ENCODE measurements at regions not wholly inside any gene's neighbourhood (a gene's known extent, or its start where the extent isn't known, plus 50 kb on each side); places are given as distances from the start of the nearest gene placed in this dataset.
A peak's percentile ranks its signal among the peaks of the same experiment; 100 is the strongest.

- TF ChIP-seq EZH2 (IDR thresholded peaks at IDR 0.05; ENCODE audit: insufficient read depth, poor library complexity, severe bottlenecking) (no peak), EZH2phosphoT487 (IDR thresholded peaks at IDR 0.05; ENCODE audit: insufficient read depth, low read depth) (no peak)
- no peaks in the 10 kb centered on the region for H3K9me3 ChIP-seq (ENCODE audit: low read depth)
- H3K27me3 ChIP-seq (replicated peaks; ENCODE audit: insufficient read depth), result no peaks in the 10 kb centered on the region
- 0 out of 2 replicates have a peak, but pooled peaks cover 3% of the 10 kb centered on the region for H3F3A ChIP-seq (ENCODE audit: insufficient read depth)
- no peaks in the 10 kb centered on the region for H4K20me1 ChIP-seq (ENCODE audit: insufficient read depth)
- no peak overlapping the region for H3K9ac ChIP-seq
- no peak overlapping the region for H3K4me3 ChIP-seq
- no peak overlapping the region for H3K4me2 ChIP-seq (ENCODE audit: unreplicated experiment)
- in situ Hi-C loops (cut with MboI), result no loop called here
- H3K79me2 ChIP-seq (ENCODE audit: insufficient read depth), result no peaks in the 10 kb centered on the region
- H3K27ac ChIP-seq, result no peak overlapping the region
- no peak overlapping the region for H2AFZ ChIP-seq
- no peaks in the 10 kb centered on the region for H3K9me2 ChIP-seq (ENCODE audit: insufficient read depth)
- H3K36me3 ChIP-seq (ENCODE audit: low read depth), result no peaks in the 10 kb centered on the region
- peaks cover 24% of the 10 kb centered on the region; the same call in 1 of the 2 replicates for H3K4me1 ChIP-seq (ENCODE audit: insufficient read depth)
- DNase-seq, result no peak
- WGBS, 2 experiments (ENCODE audit: low coverage in 1 of 2, low lambda C conversion rate in 2 of 2, missing lambda C conversion rate in 2 of 2), result 15 to 23% methylated on average over 2 of the region's 2 CpGs
Observed at GRCh38 chr6:22001396-22002027, 295.3 kb downstream of the PRL start.

DNA sequence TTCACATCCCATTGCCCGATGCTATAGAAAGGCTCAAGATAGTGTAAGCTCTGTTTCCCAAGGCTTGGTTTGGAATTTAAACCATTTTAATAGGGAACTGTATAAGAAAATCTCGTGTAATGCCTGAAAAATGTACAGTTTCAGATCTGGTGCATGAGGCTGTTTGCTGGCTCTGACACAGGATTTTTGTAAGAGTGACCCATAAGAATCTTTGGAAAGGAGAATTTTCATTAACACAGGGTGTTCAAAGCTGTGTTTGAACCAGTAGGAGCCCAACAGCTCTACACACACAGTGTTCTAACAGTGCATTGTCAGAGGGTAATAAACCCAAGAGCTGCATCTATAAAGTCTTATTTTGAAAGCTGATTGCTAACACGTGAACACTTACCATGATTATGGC, 293.5 kb downstream of the PRL start:
- Histone ChIP-seq H3K9me3 (ENCODE audit: low read depth) (no peaks in the 10 kb centered on the region), H3K36me3 (ENCODE audit: low read depth) (no peaks in the 10 kb centered on the region), H3K4me3 (no peak overlapping the region), H3K9ac (no peak overlapping the region), H3K27ac (no peak overlapping the region), H3K9me2 (ENCODE audit: insufficient read depth) (no peaks in the 10 kb centered on the region), H3K4me2 (ENCODE audit: unreplicated experiment) (no peak overlapping the region), H3F3A (ENCODE audit: insufficient read depth) (0 out of 2 replicates have a peak, but pooled peaks cover 3% of the 10 kb centered on the region), H3K27me3 (replicated peaks; ENCODE audit: insufficient read depth) (no peaks in the 10 kb centered on the region), H3K79me2 (ENCODE audit: insufficient read depth) (no peaks in the 10 kb centered on the region), H2AFZ (0 out of 2 replicates have a peak overlapping the region, but pooled peaks have one; percentile 7), H4K20me1 (ENCODE audit: insufficient read depth) (no peaks in the 10 kb centered on the region), H3K4me1 (ENCODE audit: insufficient read depth) (peaks cover 19% of the 10 kb centered on the region; the same call in 1 of the 2 replicates)
- 74 to 76% methylated on average over 3 of the region's 3 CpGs for WGBS, 2 experiments (ENCODE audit: low coverage in 1 of 2, low lambda C conversion rate in 2 of 2, missing lambda C conversion rate in 2 of 2)
- DNase-seq, result peak; percentile 39
- no peak for TF ChIP-seq EZH2 (IDR thresholded peaks at IDR 0.05; ENCODE audit: insufficient read depth, poor library complexity, severe bottlenecking)
- TF ChIP-seq EZH2phosphoT487 (IDR thresholded peaks at IDR 0.05; ENCODE audit: insufficient read depth, low read depth), result no peak
- in situ Hi-C loops (cut with MboI), result no loop called here

DNA sequence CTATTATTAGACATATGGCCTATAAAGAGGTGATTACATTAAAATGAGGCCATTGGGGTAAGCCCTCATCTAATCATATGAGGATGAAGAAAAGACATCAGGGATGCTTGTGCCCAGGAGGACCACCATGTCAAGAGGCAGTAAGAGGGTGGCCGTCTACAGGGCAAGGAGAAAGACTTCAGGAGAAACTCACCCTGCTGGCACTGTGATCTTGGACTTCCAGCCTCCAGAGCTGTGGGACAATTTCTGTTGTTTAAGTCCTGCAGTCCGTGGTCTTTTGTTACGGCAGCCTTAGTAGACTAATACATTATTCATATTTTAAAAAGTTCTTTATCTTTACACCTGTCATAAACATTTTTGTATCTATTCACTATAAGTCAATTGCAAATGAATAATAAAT, 290.0 kb downstream of the PRL start:
- Histone ChIP-seq H3K4me2 (ENCODE audit: unreplicated experiment) (no peak overlapping the region), H3K27ac (no peak overlapping the region), H3K4me3 (no peak overlapping the region), H3F3A (ENCODE audit: insufficient read depth) (no peaks in the 10 kb centered on the region), H3K79me2 (ENCODE audit: insufficient read depth) (no peaks in the 10 kb centered on the region), H3K9me2 (ENCODE audit: insufficient read depth) (no peaks in the 10 kb centered on the region), H3K36me3 (ENCODE audit: low read depth) (no peaks in the 10 kb centered on the region), H3K27me3 (replicated peaks; ENCODE audit: insufficient read depth) (no peaks in the 10 kb centered on the region), H4K20me1 (ENCODE audit: insufficient read depth) (no peaks in the 10 kb centered on the region), H3K4me1 (ENCODE audit: insufficient read depth) (0 out of 2 replicates have a peak, but pooled peaks cover 6% of the 10 kb centered on the region), H3K9me3 (ENCODE audit: low read depth) (no peaks in the 10 kb centered on the region), H2AFZ (no peak overlapping the region), H3K9ac (no peak overlapping the region)
- no peak for DNase-seq
- in situ Hi-C loops (cut with MboI), result no loop called here
- TF ChIP-seq EZH2phosphoT487 (IDR thresholded peaks at IDR 0.05; ENCODE audit: insufficient read depth, low read depth), result no peak
- no peak for TF ChIP-seq EZH2 (IDR thresholded peaks at IDR 0.05; ENCODE audit: insufficient read depth, poor library complexity, severe bottlenecking)
- WGBS, 2 experiments (ENCODE audit: low coverage in 1 of 2, low lambda C conversion rate in 2 of 2, missing lambda C conversion rate in 2 of 2), result 87 to 95% methylated on average over 3 of the region's 3 CpGs

DNA sequence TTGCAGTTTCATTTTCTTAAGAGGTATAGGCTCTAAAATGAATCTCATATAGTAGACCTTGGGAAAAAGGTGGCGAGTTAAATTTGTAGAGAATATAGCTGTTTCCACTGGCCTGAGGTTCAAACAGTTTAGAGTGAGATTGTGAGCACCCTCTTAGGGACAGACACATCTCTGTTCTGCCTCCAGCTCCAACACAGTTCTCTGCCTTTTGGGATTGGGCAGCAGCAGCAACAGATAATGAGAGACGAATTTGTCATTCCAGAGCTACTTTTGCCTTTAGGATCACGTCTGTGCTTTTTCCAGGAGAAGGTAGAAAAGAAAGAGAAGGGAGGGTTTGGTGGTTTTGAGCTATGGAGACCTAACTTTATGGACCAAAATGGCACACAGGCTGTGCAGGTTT, 289.4 kb downstream of the PRL start:
- H3K27ac ChIP-seq, result no peak overlapping the region

More for the DNA sequence above, 289.4 kb downstream of the PRL start:
- Histone ChIP-seq H3K4me2 (ENCODE audit: unreplicated experiment) (no peak overlapping the region), H3K4me1 (ENCODE audit: insufficient read depth) (0 out of 2 replicates have a peak, but pooled peaks cover 6% of the 10 kb centered on the region), H3K36me3 (ENCODE audit: low read depth) (no peaks in the 10 kb centered on the region), H3K4me3 (no peak overlapping the region), H3K9me2 (ENCODE audit: insufficient read depth) (no peaks in the 10 kb centered on the region), H3F3A (ENCODE audit: insufficient read depth) (no peaks in the 10 kb centered on the region), H4K20me1 (ENCODE audit: insufficient read depth) (no peaks in the 10 kb centered on the region), H2AFZ (no peak overlapping the region), H3K9me3 (ENCODE audit: low read depth) (no peaks in the 10 kb centered on the region), H3K9ac (no peak overlapping the region), H3K27me3 (replicated peaks; ENCODE audit: insufficient read depth) (no peaks in the 10 kb centered on the region), H3K79me2 (ENCODE audit: insufficient read depth) (no peaks in the 10 kb centered on the region)
- TF ChIP-seq EZH2 (IDR thresholded peaks at IDR 0.05; ENCODE audit: insufficient read depth, poor library complexity, severe bottlenecking), result no peak
- no peak for TF ChIP-seq EZH2phosphoT487 (IDR thresholded peaks at IDR 0.05; ENCODE audit: insufficient read depth, low read depth)
- 68 to 78% methylated on average over 3 of the region's 3 CpGs for WGBS, 2 experiments (ENCODE audit: low coverage in 1 of 2, low lambda C conversion rate in 2 of 2, missing lambda C conversion rate in 2 of 2)
- in situ Hi-C loops (cut with MboI), result no loop called here
- no peak for DNase-seq
